HFFc6 (cell line): ENCODE measurements at regions not wholly inside any gene's neighbourhood (a gene's known extent, or its start where the extent isn't known, plus 50 kb on each side); places are given as distances from the start of the nearest gene placed in this dataset.
"Not testable (repeated sequence)": the region's sequence is repeated elsewhere in the genome, so short reads cannot be mapped to it uniquely, and the experiment has no call there.

Source experiments
- DNase-seq: peaks from one replicate; pipeline ENCODE4 v3.0.0-alpha.2; 2018
- H3K27ac Mint-ChIP-seq: 2 replicates; pipeline ENCODE4 v1.8.0; 2020; ENCODE audit warnings: mild to moderate bottlenecking, mixed read lengths
- H3K27me3 Mint-ChIP-seq: 2 replicates; pipeline ENCODE4 v1.8.0; 2021; ENCODE audit warnings: mild to moderate bottlenecking, moderate library complexity, mixed read lengths; ENCODE audit not compliant: insufficient read depth
- H3K36me3 Mint-ChIP-seq: 2 replicates; pipeline ENCODE4 v1.8.0; 2021; ENCODE audit warnings: low read depth, mixed read lengths
- H3K4me1 Mint-ChIP-seq: 2 replicates; pipeline ENCODE4 v1.8.0; 2020; ENCODE audit warnings: low read depth, mixed read lengths
- H3K4me3 Mint-ChIP-seq: 2 replicates; pipeline ENCODE4 v1.8.0; 2020; ENCODE audit warnings: mild to moderate bottlenecking, moderate library complexity, mixed read lengths
- H3K9me3 Mint-ChIP-seq: 2 replicates; pipeline ENCODE4 v1.8.0; 2020; ENCODE audit warnings: mild to moderate bottlenecking, mixed read lengths
- CTCF ChIP-seq: fragments of 200-600 bp; sonication (generic); IDR thresholded peaks from 2 replicates; pipeline ENCODE4 v1.5.0; 2021; ENCODE audit warnings: antibody characterized with exemption, mild to moderate bottlenecking

GRCh38 chr13:80496721-80497397 lies 155.9 kb upstream of the SPRY2 start:
- no peak for DNase-seq
- no peaks in the 10 kb centered on the region for H3K27me3 Mint-ChIP-seq

GRCh38 chr13:80490491-80490943 lies 149.6 kb upstream of the SPRY2 start:
- not testable (repeated sequence) for H3K4me3 Mint-ChIP-seq, H3K36me3 Mint-ChIP-seq

More at GRCh38 chr13:80496721-80497397, 155.9 kb upstream of the SPRY2 start:
- no peak for TF ChIP-seq CTCF
- H3K4me1 Mint-ChIP-seq = no peaks in the 10 kb centered on the region
- H3K4me3 Mint-ChIP-seq = no peak overlapping the region
- H3K9me3 Mint-ChIP-seq = peaks cover 12% of the 10 kb centered on the region
- H3K27ac Mint-ChIP-seq = no peak overlapping the region
- H3K36me3 Mint-ChIP-seq = no peaks in the 10 kb centered on the region

GRCh38 chr13:80486402-80486801 lies 145.5 kb upstream of the SPRY2 start:
- no peak for TF ChIP-seq CTCF
- peaks cover 14% of the 10 kb centered on the region for H3K9me3 Mint-ChIP-seq
- H3K27me3 Mint-ChIP-seq = no peaks in the 10 kb centered on the region
- H3K4me1 Mint-ChIP-seq = no peaks in the 10 kb centered on the region
- no peak for DNase-seq
- H3K36me3 Mint-ChIP-seq = no peaks in the 10 kb centered on the region; the same call in 1 of the 2 replicates
- no peak overlapping the region for H3K27ac Mint-ChIP-seq
- H3K4me3 Mint-ChIP-seq = no peak overlapping the region

More at GRCh38 chr13:80490491-80490943, 149.6 kb upstream of the SPRY2 start:
- not testable (repeated sequence) for H3K27me3 Mint-ChIP-seq, DNase-seq, H3K27ac Mint-ChIP-seq, H3K4me1 Mint-ChIP-seq
- peaks cover 19% of the 10 kb centered on the region for H3K9me3 Mint-ChIP-seq

- DNase-seq = no peak
- Mint-ChIP-seq H3K36me3 (no peaks in the 10 kb centered on the region), H3K4me1 (no peaks in the 10 kb centered on the region), H3K4me3 (no peak overlapping the region), H3K27me3 (no peaks in the 10 kb centered on the region; the same call in 1 of the 2 replicates), H3K9me3 (peaks cover 8% of the 10 kb centered on the region; the same call in 1 of the 2 replicates), H3K27ac (no peak overlapping the region)
- TF ChIP-seq CTCF = no peak
Observed at GRCh38 chr13:80483157-80483556, 142.2 kb upstream of the SPRY2 start.

- Mint-ChIP-seq H3K9me3 (no peaks in the 10 kb centered on the region), H3K4me3 (no peak overlapping the region), H3K4me1 (no peaks in the 10 kb centered on the region), H3K27me3 (no peaks in the 10 kb centered on the region; the same call in 1 of the 2 replicates), H3K27ac (no peak overlapping the region), H3K36me3 (no peaks in the 10 kb centered on the region)
- TF ChIP-seq CTCF = no peak
- DNase-seq = no peak
Observed at GRCh38 chr13:80481588-80481987, 140.7 kb upstream of the SPRY2 start.

GRCh38 chr13:80477661-80478443 lies 136.9 kb upstream of the SPRY2 start:
- Mint-ChIP-seq H3K27ac (no peak overlapping the region), H3K4me1 (no peaks in the 10 kb centered on the region)
- no peak for DNase-seq

More at GRCh38 chr13:80477661-80478443, 136.9 kb upstream of the SPRY2 start:
- H3K36me3 Mint-ChIP-seq = no peaks in the 10 kb centered on the region
- TF ChIP-seq CTCF = no peak
- H3K4me3 Mint-ChIP-seq = no peak overlapping the region
- H3K27me3 Mint-ChIP-seq = no peaks in the 10 kb centered on the region; the same call in 1 of the 2 replicates
- H3K9me3 Mint-ChIP-seq = no peaks in the 10 kb centered on the region; the same call in 1 of the 2 replicates
